Suprapubic skin (tissue), 4 donors: ENCODE measurements at regions not wholly inside any gene's neighbourhood (a gene's known extent, or its start where the extent isn't known, plus 50 kb on each side); places are given as distances from the start of the nearest gene placed in this dataset.

Experiments used
- DNase-seq, 2 donors: peaks; one replicate each; pipeline ENCODE4 v3.0.0-alpha.2; 2019; ENCODE audit warnings: low spot score in 2 of 2
- H3K27ac ChIP-seq: fragments of 200-600 bp; sonication (generic); one replicate; pipeline ENCODE4 v1.5.1; 2019
- H3K27me3 ChIP-seq: fragments of 200-600 bp; sonication (generic); one replicate; pipeline ENCODE4 v1.5.1; 2019
- H3K36me3 ChIP-seq: fragments of 200-600 bp; sonication (generic); one replicate; pipeline ENCODE4 v1.5.1; 2019
- H3K4me1 ChIP-seq: fragments of 200-600 bp; sonication (generic); one replicate; pipeline ENCODE4 v1.5.1; 2019
- H3K4me3 ChIP-seq: fragments of 200-600 bp; sonication (generic); one replicate; pipeline ENCODE4 v1.5.1; 2019; ENCODE audit warnings: mild to moderate bottlenecking
- H3K9me3 ChIP-seq: fragments of 200-600 bp; sonication (generic); one replicate; pipeline ENCODE4 v1.5.1; 2019
- CTCF ChIP-seq, 2 donors: fragments of 200-600 bp in 1 of 2; fragments of 450-650 bp in 1 of 2; sonication (generic) in 1 of 2; IDR thresholded peaks; one replicate each; pipeline ENCODE4 v1.5.1; 2016 to 2019; ENCODE audit warnings: antibody characterized with exemption in 2 of 2, mild to moderate bottlenecking in 1 of 2, moderate library complexity in 1 of 2
- EP300 ChIP-seq: sonication (generic); formaldehyde crosslinking; IDR thresholded peaks from one replicate; pipeline ENCODE4 v1.6.1; 2017; ENCODE audit warnings: antibody characterized with exemption
- POLR2A ChIP-seq, 2 donors: fragments of 450-650 bp; IDR thresholded peaks; one replicate each; pipeline ENCODE4 v1.6.1; 2017; ENCODE audit warnings: antibody characterized with exemption in 2 of 2, mild to moderate bottlenecking in 2 of 2, moderate library complexity in 2 of 2
- POLR2AphosphoS5 ChIP-seq, 3 donors: sonication (generic); formaldehyde crosslinking; IDR thresholded peaks; one replicate each; pipeline ENCODE4 v1.6.1; 2017; ENCODE audit warnings: antibody characterized with exemption in 3 of 3
- WGBS: methylation state at CpG from one replicate; pipeline ENCODE4 v1.1.5; 2018; 5-methylcytosine and 5-hydroxymethylcytosine counted together

GRCh38 chr4:11106759-11107158 lies 321.9 kb downstream of the HS3ST1 start:
- TF ChIP-seq CTCF (IDR thresholded peaks at IDR 0.05): no peak
- TF ChIP-seq EP300: no peak
- TF ChIP-seq POLR2AphosphoS5 (IDR thresholded peaks at IDR 0.05): no peak
- no peak for TF ChIP-seq POLR2A (IDR thresholded peaks at IDR 0.05)
- no peaks in the 10 kb centered on the region for H3K36me3 ChIP-seq
- no peaks in the 10 kb centered on the region for H3K27me3 ChIP-seq
- H3K4me3 ChIP-seq: no peak overlapping the region
- WGBS: 26% methylated on average over 2 of the region's 2 CpGs
- H3K27ac ChIP-seq: no peak overlapping the region
- no peaks in the 10 kb centered on the region for H3K4me1 ChIP-seq
- H3K9me3 ChIP-seq: no peaks in the 10 kb centered on the region
- no peak for DNase-seq

GRCh38 chr4:11106190-11106589 lies 322.5 kb downstream of the HS3ST1 start:
- no peaks in the 10 kb centered on the region for H3K9me3 ChIP-seq

GRCh38 chr4:11105715-11106114 lies 323.0 kb downstream of the HS3ST1 start:
- H3K36me3 ChIP-seq: no peaks in the 10 kb centered on the region
- no peaks in the 10 kb centered on the region for H3K27me3 ChIP-seq
- 86% methylated on average over 3 of the region's 3 CpGs for WGBS
- H3K4me1 ChIP-seq: no peaks in the 10 kb centered on the region
- H3K27ac ChIP-seq: no peak overlapping the region
- H3K9me3 ChIP-seq: no peaks in the 10 kb centered on the region
- H3K4me3 ChIP-seq: no peak overlapping the region
- TF ChIP-seq POLR2A (IDR thresholded peaks at IDR 0.05) (no peak), CTCF (IDR thresholded peaks at IDR 0.05) (no peak), EP300 (no peak), POLR2AphosphoS5 (IDR thresholded peaks at IDR 0.05) (no peak)
- DNase-seq: no peak

More at GRCh38 chr4:11106190-11106589, 322.5 kb downstream of the HS3ST1 start:
- Histone ChIP-seq H3K36me3 (no peaks in the 10 kb centered on the region), H3K4me1 (no peaks in the 10 kb centered on the region), H3K27ac (no peak overlapping the region), H3K27me3 (no peaks in the 10 kb centered on the region), H3K4me3 (no peak overlapping the region)
- no peak for DNase-seq
- no peak for TF ChIP-seq POLR2A (IDR thresholded peaks at IDR 0.05)
- TF ChIP-seq EP300: no peak
- TF ChIP-seq CTCF (IDR thresholded peaks at IDR 0.05): no peak
- no peak for TF ChIP-seq POLR2AphosphoS5 (IDR thresholded peaks at IDR 0.05)

GRCh38 chr4:11098461-11098860 lies 330.2 kb downstream of the HS3ST1 start:
- Histone ChIP-seq H3K36me3 (no peaks in the 10 kb centered on the region), H3K4me1 (no peaks in the 10 kb centered on the region), H3K9me3 (no peaks in the 10 kb centered on the region), H3K27me3 (no peaks in the 10 kb centered on the region), H3K27ac (no peak overlapping the region), H3K4me3 (no peak overlapping the region)
- 88% methylated on average over 3 of the region's 3 CpGs for WGBS
- DNase-seq: no peak
- TF ChIP-seq POLR2A (IDR thresholded peaks at IDR 0.05) (no peak), EP300 (no peak), CTCF (IDR thresholded peaks at IDR 0.05) (no peak), POLR2AphosphoS5 (IDR thresholded peaks at IDR 0.05) (no peak)

GRCh38 chr4:11097725-11098124 lies 331.0 kb downstream of the HS3ST1 start:
- 86% methylated on average over 2 of the region's 2 CpGs for WGBS
- H3K27ac ChIP-seq: no peak overlapping the region
- no peak for TF ChIP-seq POLR2AphosphoS5 (IDR thresholded peaks at IDR 0.05)
- TF ChIP-seq POLR2A (IDR thresholded peaks at IDR 0.05): no peak
- TF ChIP-seq CTCF (IDR thresholded peaks at IDR 0.05): no peak
- TF ChIP-seq EP300: no peak
- no peaks in the 10 kb centered on the region for H3K9me3 ChIP-seq
- no peak for DNase-seq
- no peaks in the 10 kb centered on the region for H3K36me3 ChIP-seq
- no peak overlapping the region for H3K4me3 ChIP-seq
- no peaks in the 10 kb centered on the region for H3K4me1 ChIP-seq
- H3K27me3 ChIP-seq: no peaks in the 10 kb centered on the region
